Testis (tissue), 2 donors: ENCODE measurements at regions not wholly inside any gene's neighbourhood (a gene's known extent, or its start where the extent isn't known, plus 50 kb on each side); places are given as distances from the start of the nearest gene placed in this dataset.

ENCODE experiments used
- DNase-seq: peaks from one replicate; pipeline ENCODE4 v3.0.0-alpha.2; 2019
- H3K27ac ChIP-seq, 2 donors: fragments of 200-600 bp; sonication (generic); one replicate each; pipeline ENCODE4 v1.5.1; 2019
- H3K27me3 ChIP-seq: fragments of 200-600 bp; sonication (generic); one replicate; pipeline ENCODE4 v1.5.1; 2019
- H3K36me3 ChIP-seq: fragments of 200-600 bp; sonication (generic); one replicate; pipeline ENCODE4 v1.5.1; 2017; ENCODE audit warnings: low read depth; ENCODE audit errors: missing control alignments
- H3K4me1 ChIP-seq: fragments of 200-600 bp; sonication (generic); one replicate; pipeline ENCODE4 v1.5.1; 2019
- H3K4me3 ChIP-seq, 2 donors: fragments of 200-600 bp; sonication (generic); one replicate each; pipeline ENCODE4 v1.5.1; 2017 to 2019
- H3K9me3 ChIP-seq: fragments of 200-600 bp; sonication (generic); one replicate; pipeline ENCODE4 v1.5.1; 2017
- POLR2A ChIP-seq: fragments of 450-650 bp; IDR thresholded peaks from one replicate; pipeline ENCODE4 v1.6.1; 2017; ENCODE audit warnings: antibody characterized with exemption, mild to moderate bottlenecking, moderate library complexity
- WGBS, 2 donors: methylation state at CpG; one replicate each; pipeline ENCODE4 v1.1.5; 2018; 5-methylcytosine and 5-hydroxymethylcytosine counted together
- intact Hi-C: fragments of 100-400 bp; cut with DNase I; formaldehyde crosslinking; loops from one replicate; pipeline ENCODE4 v1.15.1; 2023; ENCODE audit warnings: low total_unique reads
- TF ChIP-seq, protein P1 (sequence below), 3 experiments: fragments of 450-650 bp in 2 of 3; fragments of 200-600 bp in 1 of 3; sonication (generic) in 1 of 3; IDR thresholded peaks; one replicate each; pipeline ENCODE4 v1.5.1; 2016 to 2019; ENCODE audit warnings: antibody characterized with exemption in 3 of 3, mild to moderate bottlenecking in 2 of 3, moderate library complexity in 1 of 3

DNA sequence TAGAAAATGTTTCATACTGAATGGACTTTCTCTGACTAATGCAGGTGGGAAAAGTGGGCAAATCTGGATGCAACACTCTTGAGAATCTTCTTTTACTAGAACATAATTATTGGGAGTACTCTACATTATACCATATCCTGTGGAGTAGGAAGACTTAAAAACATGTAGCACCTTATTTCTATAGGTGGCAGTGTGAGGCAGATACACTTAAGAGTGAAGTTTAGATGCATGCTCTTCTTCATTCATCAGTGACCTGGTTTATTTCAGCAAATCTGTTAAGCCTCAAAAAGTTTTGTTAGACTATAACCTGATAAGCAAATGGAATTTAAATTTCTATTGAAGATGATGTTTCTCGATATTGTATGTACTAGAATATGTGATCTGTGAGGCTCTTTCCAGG, 1087.1 kb upstream of the LRRN3 start:
- Histone ChIP-seq H3K4me3 (no peak overlapping the region), H3K4me1 (no peaks in the 10 kb centered on the region), H3K9me3 (no peaks in the 10 kb centered on the region), H3K27ac (no peak overlapping the region), H3K27me3 (no peaks in the 10 kb centered on the region), H3K36me3 (no peaks in the 10 kb centered on the region)
- DNase-seq, result no peak
- 83 to 94% methylated on average over 1 of the region's 1 CpG for WGBS, 2 donors
- no peak for TF ChIP-seq POLR2A
- TF ChIP-seq, protein P1, sequence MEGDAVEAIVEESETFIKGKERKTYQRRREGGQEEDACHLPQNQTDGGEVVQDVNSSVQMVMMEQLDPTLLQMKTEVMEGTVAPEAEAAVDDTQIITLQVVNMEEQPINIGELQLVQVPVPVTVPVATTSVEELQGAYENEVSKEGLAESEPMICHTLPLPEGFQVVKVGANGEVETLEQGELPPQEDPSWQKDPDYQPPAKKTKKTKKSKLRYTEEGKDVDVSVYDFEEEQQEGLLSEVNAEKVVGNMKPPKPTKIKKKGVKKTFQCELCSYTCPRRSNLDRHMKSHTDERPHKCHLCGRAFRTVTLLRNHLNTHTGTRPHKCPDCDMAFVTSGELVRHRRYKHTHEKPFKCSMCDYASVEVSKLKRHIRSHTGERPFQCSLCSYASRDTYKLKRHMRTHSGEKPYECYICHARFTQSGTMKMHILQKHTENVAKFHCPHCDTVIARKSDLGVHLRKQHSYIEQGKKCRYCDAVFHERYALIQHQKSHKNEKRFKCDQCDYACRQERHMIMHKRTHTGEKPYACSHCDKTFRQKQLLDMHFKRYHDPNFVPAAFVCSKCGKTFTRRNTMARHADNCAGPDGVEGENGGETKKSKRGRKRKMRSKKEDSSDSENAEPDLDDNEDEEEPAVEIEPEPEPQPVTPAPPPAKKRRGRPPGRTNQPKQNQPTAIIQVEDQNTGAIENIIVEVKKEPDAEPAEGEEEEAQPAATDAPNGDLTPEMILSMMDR (IDR thresholded peaks at IDR 0.05), result no peak
- intact Hi-C loops, result no loop called here

DNA sequence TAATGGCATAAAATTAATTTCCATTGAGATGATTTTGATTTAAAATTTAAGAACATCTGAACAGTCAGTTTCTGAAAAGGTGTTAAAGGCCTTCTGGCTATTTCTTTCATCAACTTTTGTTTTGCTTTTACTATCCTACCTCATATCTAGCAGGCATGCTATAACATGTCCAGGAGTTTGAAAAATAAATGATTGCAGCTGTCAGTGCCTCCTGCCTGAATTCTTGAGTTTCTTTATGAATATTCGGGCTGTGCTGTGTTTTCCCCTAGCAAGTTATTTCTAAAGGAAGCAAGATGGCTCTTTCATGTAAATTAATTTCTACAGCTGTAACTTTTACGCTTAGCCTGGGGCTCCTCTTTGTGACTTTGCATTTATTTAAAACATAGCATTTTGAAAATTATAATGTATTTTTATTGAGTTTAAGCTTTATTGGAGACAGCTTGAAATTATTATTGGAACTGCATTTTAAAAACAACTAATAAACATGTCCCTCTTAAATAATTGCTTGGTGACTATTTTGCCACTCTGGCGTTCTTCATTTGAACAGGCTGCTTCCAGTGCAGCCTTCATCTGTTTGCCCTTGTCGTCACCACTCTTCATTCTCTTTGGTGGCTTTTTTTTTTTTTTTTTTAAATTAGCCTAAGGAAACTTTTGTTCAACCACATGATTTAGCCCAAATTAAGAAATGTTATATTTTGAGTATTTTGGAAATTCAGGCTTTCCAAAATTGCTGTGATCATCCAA, 1083.4 kb upstream of the LRRN3 start:
- H3K27me3 ChIP-seq, result no peaks in the 10 kb centered on the region
- H3K4me1 ChIP-seq, result no peaks in the 10 kb centered on the region
- H3K4me3 ChIP-seq, result no peak overlapping the region
- no peak for TF ChIP-seq POLR2A
- TF ChIP-seq, protein P1 (IDR thresholded peaks at IDR 0.05), result no peak
- WGBS, 2 donors, result 89% methylated on average over 4 of the region's 4 CpGs
- no peaks in the 10 kb centered on the region for H3K36me3 ChIP-seq
- DNase-seq, result no peak
- no peak overlapping the region for H3K27ac ChIP-seq
- intact Hi-C loops, result no loop called here
- H3K9me3 ChIP-seq, result no peaks in the 10 kb centered on the region

DNA sequence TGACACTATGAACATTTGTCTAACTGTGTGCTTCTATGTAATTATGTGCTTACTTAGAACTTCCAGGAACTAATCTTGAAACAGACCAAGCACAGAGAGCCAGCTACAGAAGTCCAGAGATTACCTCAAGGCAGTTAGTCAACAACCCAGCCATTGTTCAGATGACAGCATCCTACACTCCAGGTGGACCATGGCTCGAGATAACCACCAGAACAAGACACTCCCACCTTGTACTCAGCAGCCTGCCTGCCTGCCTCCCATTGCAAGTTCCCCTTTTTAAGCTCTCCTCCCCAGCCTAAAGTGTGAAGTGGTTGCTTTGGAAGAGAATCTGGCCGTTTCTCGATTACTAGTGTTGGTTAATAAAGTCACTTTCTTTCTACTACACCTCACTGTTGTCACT, 1080.6 kb upstream of the LRRN3 start:
- Histone ChIP-seq H3K4me1 (no peaks in the 10 kb centered on the region), H3K36me3 (no peaks in the 10 kb centered on the region), H3K4me3 (no peak overlapping the region), H3K27ac (no peak overlapping the region), H3K27me3 (no peaks in the 10 kb centered on the region), H3K9me3 (no peaks in the 10 kb centered on the region)
- DNase-seq, result no peak
- WGBS, 2 donors, result 47 to 75% methylated on average over 3 of the region's 3 CpGs
- intact Hi-C loops, result no loop called here
- no peak for TF ChIP-seq POLR2A
- TF ChIP-seq, protein P1 (IDR thresholded peaks at IDR 0.05), result no peak

DNA sequence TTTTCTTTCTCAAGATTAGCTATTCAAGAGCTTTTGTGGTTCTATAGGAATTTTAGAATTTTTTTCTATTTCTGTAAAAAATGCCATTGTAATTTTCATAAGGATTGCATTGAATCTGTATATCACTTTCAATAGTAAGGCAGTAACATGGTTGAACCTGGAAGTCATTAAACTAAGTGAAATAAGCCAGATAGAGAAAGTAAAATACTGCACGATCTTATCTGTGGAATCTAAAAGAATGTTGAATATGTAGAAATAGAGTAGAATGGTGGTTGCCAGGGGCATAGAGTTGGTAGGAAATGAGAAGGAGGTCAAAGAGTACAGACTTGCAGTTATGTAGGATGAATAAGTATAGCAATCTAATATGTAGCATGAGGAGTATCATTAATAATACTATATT, 1073.5 kb upstream of the LRRN3 start:
- no peak overlapping the region for H3K27ac ChIP-seq
- no peak for DNase-seq
- no peaks in the 10 kb centered on the region for H3K36me3 ChIP-seq
- TF ChIP-seq, protein P1 (IDR thresholded peaks at IDR 0.05), result no peak
- no peak for TF ChIP-seq POLR2A
- 85 to 88% methylated on average over 1 of the region's 1 CpG for WGBS, 2 donors
- no peaks in the 10 kb centered on the region for H3K4me1 ChIP-seq
- H3K4me3 ChIP-seq, result no peak overlapping the region
- no peaks in the 10 kb centered on the region for H3K9me3 ChIP-seq
- H3K27me3 ChIP-seq, result no peaks in the 10 kb centered on the region
- intact Hi-C loops, result no loop called here

DNA sequence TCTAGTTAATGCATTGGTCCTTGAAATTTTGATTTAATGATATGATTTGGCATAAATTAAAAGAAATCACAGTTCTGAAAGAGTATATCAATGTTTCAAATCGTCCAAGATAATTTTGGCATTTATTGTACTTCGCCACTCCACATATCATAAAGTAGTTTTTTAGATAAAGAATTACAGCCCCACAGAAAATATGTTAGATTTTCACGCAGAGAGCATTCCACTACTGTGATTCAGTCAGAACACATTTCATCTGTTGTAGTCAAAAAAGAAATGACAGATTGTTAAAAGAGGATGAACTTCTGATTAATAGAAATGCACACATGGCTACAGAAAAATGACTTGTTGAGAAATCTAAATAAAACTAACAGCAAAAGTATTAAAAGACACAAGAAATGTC, 1063.5 kb upstream of the LRRN3 start:
- TF ChIP-seq POLR2A, result no peak
- TF ChIP-seq, protein P1 (IDR thresholded peaks at IDR 0.05), result no peak
- intact Hi-C loops, result no loop called here
- 47 to 62% methylated on average over 3 of the region's 3 CpGs for WGBS, 2 donors

More for the DNA sequence above, 1063.5 kb upstream of the LRRN3 start:
- H3K4me1 ChIP-seq, result no peaks in the 10 kb centered on the region
- no peaks in the 10 kb centered on the region for H3K27me3 ChIP-seq
- DNase-seq, result no peak
- H3K36me3 ChIP-seq, result no peaks in the 10 kb centered on the region
- no peak overlapping the region for H3K27ac ChIP-seq
- H3K4me3 ChIP-seq, result no peak overlapping the region
- H3K9me3 ChIP-seq, result no peaks in the 10 kb centered on the region
